K562 (cell line): ENCODE measurements at regions not wholly inside any gene's neighbourhood (a gene's known extent, or its start where the extent isn't known, plus 50 kb on each side); places are given as distances from the start of the nearest gene placed in this dataset.
"Not testable (repeated sequence)": the region's sequence is repeated elsewhere in the genome, so short reads cannot be mapped to it uniquely, and the experiment has no call there.

Experiments
- ATAC-seq: fragments of 200-7000 bp; cut with Tn5 transposase; 3 replicates; pipeline ENCODE4 v1.9.1; 2020; ENCODE audit warnings: moderate library complexity
- BruUV-seq: library from RNA; stranded (reverse); fragments of 400-500 nt; replicated peaks from 2 replicates; lab custom pipeline; 2021; lab: Mats Ljungman, UMichigan
- CTCF ChIA-PET: fragments of 300-600 bp; formaldehyde crosslinking; extraction: SDS; loops from one replicate; lab custom pipeline; 2021; ENCODE audit warnings: low intra/inter-chr PET ratio; lab: Yijun Ruan, JAX
- POLR2A ChIA-PET: fragments of 300-600, 350-650 bp; sonication (Branson Sonifier 250); formaldehyde crosslinking; extraction: SDS; loops from one replicate; lab custom pipeline; 2021; ENCODE audit warnings: antibody characterized with exemption, inconsistent platforms; lab: Yijun Ruan, JAX
- DNase-seq, 4 experiments: peaks; one replicate each; pipeline versions ENCODE4 v3.0.0 to v3.0.0-alpha.2; 2011 to 2018; ENCODE audit warnings: low spot score in 3 of 4, mixed read lengths in 3 of 4; ENCODE audit errors: extremely low read depth in 1 of 4
- FAIRE-seq: peaks from 2 replicates; lab custom pipeline; 2011; peaks lifted over from hg19 to GRCh38; lab: Jason Lieb, UNC
- H2AFZ ChIP-seq: 2 replicates; pipeline ENCODE4 v1.6.0; 2011; ENCODE audit warnings: low read depth, low read length, control low read depth, inconsistent platforms
- H3K27ac ChIP-seq: fragments of 200-600 bp; 3 replicates; pipeline ENCODE4 v1.8.0; 2011; ENCODE audit warnings: low read depth, mild to moderate bottlenecking, control low read depth, inconsistent platforms, low read length, moderate library complexity, mixed read lengths; ENCODE audit errors: extremely low read depth
- H3K27me3 ChIP-seq, 2 experiments: fragments of 300-600 bp in 1 of 2; 2 replicates in 1 of 2; 3 replicates in 1 of 2; pipeline versions ENCODE4 v1.6.0 to v1.8.0; 2011; ENCODE audit warnings: inconsistent platforms in 2 of 2, low read length in 2 of 2, mild to moderate bottlenecking in 1 of 2, mixed read lengths in 1 of 2, moderate library complexity in 1 of 2; ENCODE audit not compliant: control insufficient read depth in 2 of 2, insufficient read depth in 2 of 2
- H3K36me3 ChIP-seq: fragments of 300-600 bp; 3 replicates; pipeline ENCODE4 v1.8.0; 2011; ENCODE audit warnings: mild to moderate bottlenecking, low read length, inconsistent platforms; ENCODE audit not compliant: control insufficient read depth, insufficient read depth
- H3K4me1 ChIP-seq, 2 experiments: fragments of 200-600 bp in 1 of 2; replicated peaks in 1 of 2; 2 replicates in 1 of 2; 3 replicates in 1 of 2; pipeline versions ENCODE4 v1.5.1 to v1.8.0; 2011; ENCODE audit warnings: inconsistent platforms in 2 of 2, low read length in 2 of 2, mild to moderate bottlenecking in 1 of 2, mixed read lengths in 1 of 2, moderate library complexity in 1 of 2; ENCODE audit not compliant: control insufficient read depth in 2 of 2, insufficient read depth in 2 of 2
- H3K4me2 ChIP-seq: 2 replicates; pipeline ENCODE4 v1.6.1; 2011; ENCODE audit warnings: low read length, control low read depth, inconsistent platforms, mixed read lengths; ENCODE audit not compliant: insufficient read depth
- H3K4me3 ChIP-seq: fragments of 200-600 bp; sonication (generic), shearing (Covaris generic); 2 replicates; pipeline ENCODE4 v1.5.1; 2016; ENCODE audit warnings: control low read depth, inconsistent platforms
- H3K79me2 ChIP-seq: fragments of 200-600 bp; 3 replicates; pipeline ENCODE4 v1.8.0; 2011; ENCODE audit warnings: low read length, inconsistent platforms; ENCODE audit not compliant: control insufficient read depth, insufficient read depth
- H3K9ac ChIP-seq, 2 experiments: 2 replicates each; pipeline versions ENCODE4 v1.6.0 to v1.6.1; 2011; ENCODE audit warnings: low read depth in 2 of 2, low read length in 2 of 2, control low read depth in 1 of 2, inconsistent platforms in 1 of 2, mild to moderate bottlenecking in 1 of 2, mixed read lengths in 1 of 2; ENCODE audit not compliant: insufficient read depth in 1 of 2
- H3K9me1 ChIP-seq: one replicate; pipeline ENCODE4 v1.6.0; 2011; ENCODE audit warnings: inconsistent platforms, mild to moderate bottlenecking, low read length, moderate library complexity; ENCODE audit not compliant: control insufficient read depth, insufficient read depth
- H3K9me3 ChIP-seq: replicated peaks from 2 replicates; pipeline ENCODE4 v1.5.1; 2011; ENCODE audit warnings: low read depth, low read length, inconsistent platforms; ENCODE audit not compliant: control insufficient read depth, insufficient read depth
- H4K20me1 ChIP-seq: replicated peaks from 2 replicates; pipeline ENCODE4 v1.6.1; 2011; ENCODE audit warnings: low read length, inconsistent platforms, mixed read lengths; ENCODE audit not compliant: control insufficient read depth, insufficient read depth
- WGBS: fragments of 100-300 bp; shearing (Covaris generic); methylation state at CpG from one replicate; pipeline ENCODE4 v1.1.6; 2016; ENCODE audit warnings: low coverage, mixed read lengths; ENCODE audit not compliant: insufficient coverage; ENCODE audit errors: missing lambda C conversion rate; 5-methylcytosine and 5-hydroxymethylcytosine counted together
- in situ Hi-C: fragments of 300-500 bp; cut with MboI; formaldehyde crosslinking; loops from 4 replicates; pipeline ENCODE4 v1.15.0; 2018; ENCODE audit warnings: inconsistent platforms, mixed read lengths
- intact Hi-C: fragments of 100-400 bp; cut with micrococcal nuclease; formaldehyde crosslinking; loops from 2 replicates; pipeline ENCODE4 v1.14.2; 2022

DNA sequence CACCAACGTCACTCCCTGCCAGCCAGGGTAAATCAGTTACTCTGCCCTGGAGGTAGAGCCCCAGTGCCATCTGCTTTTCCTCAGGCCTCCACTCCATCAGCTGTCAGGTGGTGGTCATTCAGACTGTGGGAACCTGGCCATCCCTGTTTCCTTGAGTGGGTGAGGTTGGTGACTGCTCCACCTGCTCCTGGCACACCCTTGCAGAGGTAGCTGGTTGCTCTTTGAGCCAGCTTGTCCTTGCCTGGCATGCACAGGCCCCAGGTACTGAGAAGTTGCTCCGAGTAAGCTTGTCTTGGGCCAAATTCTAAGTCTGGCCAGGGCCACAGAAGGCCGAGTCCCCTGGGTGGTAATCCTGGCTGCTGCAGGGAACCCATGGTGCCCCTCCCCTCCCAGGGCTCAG is 248.3 kb downstream of the CWH43 start:
- BruUV-seq, FAIRE-seq, POLR2A ChIA-PET: not testable (repeated sequence)

DNA sequence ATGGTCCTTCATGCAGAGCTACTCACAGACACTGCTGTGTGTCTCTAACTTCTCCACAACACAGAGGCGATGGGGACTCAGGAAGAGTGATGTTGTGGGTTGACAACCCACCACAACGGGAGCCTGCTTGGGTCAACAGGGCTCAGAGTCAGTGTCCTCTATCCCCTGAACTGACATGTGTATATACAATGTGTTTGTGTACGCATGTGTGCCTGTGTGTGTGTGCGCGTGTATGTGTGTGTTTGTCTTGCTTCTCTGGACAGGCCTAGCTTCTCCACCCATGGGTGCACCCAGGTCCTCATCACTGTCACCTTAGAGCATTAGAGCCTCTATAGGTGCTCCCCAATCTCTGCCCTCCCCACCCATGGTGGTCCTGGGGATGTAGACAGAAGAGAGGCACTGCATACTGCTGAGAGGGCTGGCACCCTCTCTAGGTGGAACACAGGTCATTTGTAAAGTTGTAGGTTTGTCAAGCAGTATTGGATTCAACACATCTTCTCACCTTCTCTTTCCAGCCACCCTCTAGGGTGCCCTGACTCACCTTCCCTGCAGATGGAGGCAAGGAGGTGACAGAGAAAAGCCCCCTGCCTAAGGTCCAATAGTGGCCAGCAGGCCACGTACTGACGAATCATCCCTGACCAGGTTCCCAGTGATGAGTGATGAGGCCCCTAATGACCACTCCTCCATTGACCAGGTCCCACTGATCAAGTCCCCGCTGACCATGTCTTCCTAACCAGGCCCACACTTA is 249.5 kb downstream of the CWH43 start:
- H2AFZ ChIP-seq, H3K4me1 ChIP-seq, H3K27ac ChIP-seq, H3K9me1 ChIP-seq, H3K4me3 ChIP-seq, H3K27me3 ChIP-seq, H3K9ac ChIP-seq, intact Hi-C loops, H3K9me3 ChIP-seq, H3K79me2 ChIP-seq, H3K4me2 ChIP-seq, BruUV-seq, H4K20me1 ChIP-seq, ATAC-seq, DNase-seq, FAIRE-seq, CTCF ChIA-PET, in situ Hi-C loops, POLR2A ChIA-PET, H3K36me3 ChIP-seq: not testable (repeated sequence)
- 34% methylated on average over 6 of the region's 8 CpGs for WGBS

More for the DNA sequence above, 248.3 kb downstream of the CWH43 start:
- DNase-seq, H3K27me3 ChIP-seq, CTCF ChIA-PET, H3K4me3 ChIP-seq, H3K4me1 ChIP-seq, H3K79me2 ChIP-seq, in situ Hi-C loops, H3K4me2 ChIP-seq, H3K9ac ChIP-seq, H3K9me1 ChIP-seq, H3K9me3 ChIP-seq, H4K20me1 ChIP-seq, H2AFZ ChIP-seq, ATAC-seq, H3K36me3 ChIP-seq, H3K27ac ChIP-seq, intact Hi-C loops: not testable (repeated sequence)
- WGBS: 27% methylated on average over 2 of the region's 3 CpGs

DNA sequence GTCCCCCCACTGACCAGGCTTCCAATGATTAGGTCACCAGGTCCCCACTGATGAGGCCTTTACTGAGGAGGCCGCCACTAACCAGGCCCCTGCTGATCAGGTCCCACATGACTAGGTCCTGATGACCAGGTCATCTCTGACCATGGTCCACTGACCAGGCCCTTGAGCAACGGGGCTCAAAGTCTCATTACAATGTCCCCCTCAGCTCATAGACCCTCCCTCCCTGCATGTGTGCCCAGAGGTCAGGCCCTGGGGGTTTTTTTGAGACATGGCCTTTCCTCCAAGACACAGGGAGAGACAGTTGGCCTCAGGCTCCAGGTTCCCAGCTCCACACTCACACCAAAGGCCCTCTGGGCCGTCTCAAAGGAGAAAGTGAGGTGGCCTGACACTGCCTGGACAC is 250.4 kb downstream of the CWH43 start:
- H3K27me3 ChIP-seq, DNase-seq, H2AFZ ChIP-seq, CTCF ChIA-PET, H3K27ac ChIP-seq, H3K4me1 ChIP-seq, in situ Hi-C loops, H3K9me3 ChIP-seq, H4K20me1 ChIP-seq, H3K36me3 ChIP-seq, H3K9me1 ChIP-seq, POLR2A ChIA-PET, ATAC-seq, H3K4me3 ChIP-seq, H3K9ac ChIP-seq, FAIRE-seq, H3K79me2 ChIP-seq, H3K4me2 ChIP-seq, intact Hi-C loops, BruUV-seq: not testable (repeated sequence)
- WGBS: 13% methylated on average over 2 of the region's 3 CpGs

DNA sequence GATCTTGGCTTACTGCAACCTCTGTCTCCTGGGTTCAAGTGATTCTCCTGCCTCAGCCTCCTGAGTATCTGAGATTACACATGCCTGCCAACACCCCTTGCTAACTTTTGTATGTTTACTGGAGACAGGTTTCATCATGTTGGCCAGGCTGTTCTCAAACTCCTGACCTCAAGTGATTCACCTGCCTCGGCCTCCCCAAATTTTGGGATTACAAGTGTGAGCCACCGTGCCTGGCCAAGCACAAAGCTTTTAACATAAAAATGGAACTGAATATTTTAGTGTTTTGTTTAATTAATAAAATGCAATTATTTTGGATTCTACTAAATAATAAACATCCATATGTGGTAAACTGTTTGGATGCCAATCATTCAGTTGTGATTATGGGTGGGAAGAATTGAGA is 255.2 kb downstream of the CWH43 start:
- WGBS: 14% methylated on average over 2 of the region's 2 CpGs
- CTCF ChIA-PET, BruUV-seq: not testable (repeated sequence)

More for the DNA sequence above, 255.2 kb downstream of the CWH43 start:
- H4K20me1 ChIP-seq, H3K4me2 ChIP-seq, ATAC-seq, H3K36me3 ChIP-seq, H3K27ac ChIP-seq, H3K27me3 ChIP-seq, H3K9ac ChIP-seq, H3K9me1 ChIP-seq, H3K4me3 ChIP-seq, H3K79me2 ChIP-seq, intact Hi-C loops, H3K4me1 ChIP-seq, H2AFZ ChIP-seq, DNase-seq, FAIRE-seq, POLR2A ChIA-PET, H3K9me3 ChIP-seq: not testable (repeated sequence)
- in situ Hi-C loops: loop anchor here (5.0 kb wide), 1 partner anchor 311 kb away; no protein-coding TSS in a partner anchor
